ENCODE measurements at regions not wholly inside any gene's neighbourhood (a gene's known extent, or its start where the extent isn't known, plus 50 kb on each side); places are given as distances from the start of the nearest gene placed in this dataset.

GRCh38 chrX:127621780-127622179, 430.4 kb downstream of the ACTRT1 start:
- no peak overlapping the region for H3K4me3 ChIP-seq
- no peaks in the 10 kb centered on the region for H3K36me3 ChIP-seq (ENCODE audit: insufficient read depth, low read length)

GRCh38 chrX:127606590-127606989, 445.6 kb downstream of the ACTRT1 start:
- H3K4me3 ChIP-seq = no peak overlapping the region
- H3K36me3 ChIP-seq (ENCODE audit: insufficient read depth, low read length) = no peaks in the 10 kb centered on the region
- H3K9ac ChIP-seq (ENCODE audit: insufficient read length) = no peak overlapping the region
- DNase-seq (ENCODE audit: low read depth, low spot score) = no peak
- H3K27ac ChIP-seq = no peak overlapping the region
- TF ChIP-seq EZH2 (IDR thresholded peaks at IDR 0.05) (no peak), FOXP2 (optimal IDR thresholded peaks at IDR 0.05; ENCODE audit: control extremely low read depth, extremely low read length, insufficient read depth) (no peak), POLR2AphosphoS5 (IDR thresholded peaks at IDR 0.05; ENCODE audit: borderline replicate concordance, low read depth, low read length) (no peak)
- no peaks in the 10 kb centered on the region for H3K9me3 ChIP-seq (ENCODE audit: low read depth, low read length)

More at GRCh38 chrX:127621780-127622179, 430.4 kb downstream of the ACTRT1 start:
- TF ChIP-seq EZH2 (IDR thresholded peaks at IDR 0.05) (no peak), POLR2AphosphoS5 (IDR thresholded peaks at IDR 0.05; ENCODE audit: borderline replicate concordance, low read depth, low read length) (no peak), FOXP2 (optimal IDR thresholded peaks at IDR 0.05; ENCODE audit: control extremely low read depth, extremely low read length, insufficient read depth) (no peak)
- no peak for DNase-seq (ENCODE audit: low read depth, low spot score)
- no peak overlapping the region for H3K9ac ChIP-seq (ENCODE audit: insufficient read length)
- no peaks in the 10 kb centered on the region for H3K9me3 ChIP-seq (ENCODE audit: low read depth, low read length)
- no peak overlapping the region for H3K27ac ChIP-seq

GRCh38 chrX:127596882-127597281, 455.3 kb downstream of the ACTRT1 start:
- no peak for DNase-seq (ENCODE audit: low read depth, low spot score)
- TF ChIP-seq FOXP2 (optimal IDR thresholded peaks at IDR 0.05; ENCODE audit: control extremely low read depth, extremely low read length, insufficient read depth) = no peak
- no peak for TF ChIP-seq POLR2AphosphoS5 (IDR thresholded peaks at IDR 0.05; ENCODE audit: borderline replicate concordance, low read depth, low read length)

GRCh38 chrX:127578395-127578794, 473.8 kb downstream of the ACTRT1 start:
- no peak overlapping the region for H3K4me3 ChIP-seq
- H3K27ac ChIP-seq = no peak overlapping the region
- H3K9ac ChIP-seq (ENCODE audit: insufficient read length) = no peak overlapping the region
- no peaks in the 10 kb centered on the region for H3K9me3 ChIP-seq (ENCODE audit: low read depth, low read length)
- DNase-seq (ENCODE audit: low read depth, low spot score) = no peak
- H3K36me3 ChIP-seq (ENCODE audit: insufficient read depth, low read length) = no peaks in the 10 kb centered on the region
- no peak for TF ChIP-seq FOXP2 (optimal IDR thresholded peaks at IDR 0.05; ENCODE audit: control extremely low read depth, extremely low read length, insufficient read depth)
- no peak for TF ChIP-seq POLR2AphosphoS5 (IDR thresholded peaks at IDR 0.05; ENCODE audit: borderline replicate concordance, low read depth, low read length)
- TF ChIP-seq EZH2 (IDR thresholded peaks at IDR 0.05) = no peak

More at GRCh38 chrX:127596882-127597281, 455.3 kb downstream of the ACTRT1 start:
- H3K9ac ChIP-seq (ENCODE audit: insufficient read length) = no peak overlapping the region
- no peak overlapping the region for H3K4me3 ChIP-seq
- no peaks in the 10 kb centered on the region for H3K9me3 ChIP-seq (ENCODE audit: low read depth, low read length)
- no peaks in the 10 kb centered on the region for H3K36me3 ChIP-seq (ENCODE audit: insufficient read depth, low read length)
- H3K27ac ChIP-seq = no peak overlapping the region

GRCh38 chrX:127577884-127578283, 474.3 kb downstream of the ACTRT1 start:
- Histone ChIP-seq H3K36me3 (ENCODE audit: insufficient read depth, low read length) (no peaks in the 10 kb centered on the region), H3K9me3 (ENCODE audit: low read depth, low read length) (no peaks in the 10 kb centered on the region), H3K27ac (no peak overlapping the region), H3K9ac (ENCODE audit: insufficient read length) (no peak overlapping the region), H3K4me3 (no peak overlapping the region)
- TF ChIP-seq EZH2 (IDR thresholded peaks at IDR 0.05) = no peak
- no peak for TF ChIP-seq FOXP2 (optimal IDR thresholded peaks at IDR 0.05; ENCODE audit: control extremely low read depth, extremely low read length, insufficient read depth)
- TF ChIP-seq POLR2AphosphoS5 (IDR thresholded peaks at IDR 0.05; ENCODE audit: borderline replicate concordance, low read depth, low read length) = no peak
- no peak for DNase-seq (ENCODE audit: low read depth, low spot score)

GRCh38 chrX:127574829-127575228, 477.4 kb downstream of the ACTRT1 start:
- H3K36me3 ChIP-seq (ENCODE audit: insufficient read depth, low read length) = no peaks in the 10 kb centered on the region
- DNase-seq (ENCODE audit: low read depth, low spot score) = no peak
- TF ChIP-seq FOXP2 (optimal IDR thresholded peaks at IDR 0.05; ENCODE audit: control extremely low read depth, extremely low read length, insufficient read depth) (no peak), EZH2 (IDR thresholded peaks at IDR 0.05) (no peak), POLR2AphosphoS5 (IDR thresholded peaks at IDR 0.05; ENCODE audit: borderline replicate concordance, low read depth, low read length) (no peak)
- no peaks in the 10 kb centered on the region for H3K9me3 ChIP-seq (ENCODE audit: low read depth, low read length)
- H3K27ac ChIP-seq = no peak overlapping the region
- no peak overlapping the region for H3K4me3 ChIP-seq
- no peak overlapping the region for H3K9ac ChIP-seq (ENCODE audit: insufficient read length)

GRCh38 chrX:127572471-127572870, 479.7 kb downstream of the ACTRT1 start:
- Histone ChIP-seq H3K9me3 (ENCODE audit: low read depth, low read length) (no peaks in the 10 kb centered on the region), H3K4me3 (no peak overlapping the region), H3K27ac (no peak overlapping the region), H3K9ac (ENCODE audit: insufficient read length) (no peak overlapping the region), H3K36me3 (ENCODE audit: insufficient read depth, low read length) (no peaks in the 10 kb centered on the region)
- TF ChIP-seq EZH2 (IDR thresholded peaks at IDR 0.05) (no peak), POLR2AphosphoS5 (IDR thresholded peaks at IDR 0.05; ENCODE audit: borderline replicate concordance, low read depth, low read length) (no peak), FOXP2 (optimal IDR thresholded peaks at IDR 0.05; ENCODE audit: control extremely low read depth, extremely low read length, insufficient read depth) (no peak)
- DNase-seq (ENCODE audit: low read depth, low spot score) = no peak

GRCh38 chrX:127571834-127572233, 480.4 kb downstream of the ACTRT1 start:
- no peak for TF ChIP-seq EZH2 (IDR thresholded peaks at IDR 0.05)
- Histone ChIP-seq H3K9me3 (ENCODE audit: low read depth, low read length) (no peaks in the 10 kb centered on the region), H3K4me3 (no peak overlapping the region), H3K9ac (ENCODE audit: insufficient read length) (no peak overlapping the region), H3K36me3 (ENCODE audit: insufficient read depth, low read length) (no peaks in the 10 kb centered on the region), H3K27ac (no peak overlapping the region)
- DNase-seq (ENCODE audit: low read depth, low spot score) = no peak

GRCh38 chrX:127570276-127570675, 481.9 kb downstream of the ACTRT1 start:
- Histone ChIP-seq H3K36me3 (ENCODE audit: insufficient read depth, low read length) (no peaks in the 10 kb centered on the region), H3K9ac (ENCODE audit: insufficient read length) (no peak overlapping the region), H3K27ac (no peak overlapping the region), H3K4me3 (no peak overlapping the region), H3K9me3 (ENCODE audit: low read depth, low read length) (no peaks in the 10 kb centered on the region)
- no peak for DNase-seq (ENCODE audit: low read depth, low spot score)
- no peak for TF ChIP-seq POLR2AphosphoS5 (IDR thresholded peaks at IDR 0.05; ENCODE audit: borderline replicate concordance, low read depth, low read length)
- no peak for TF ChIP-seq FOXP2 (optimal IDR thresholded peaks at IDR 0.05; ENCODE audit: control extremely low read depth, extremely low read length, insufficient read depth)
- TF ChIP-seq EZH2 (IDR thresholded peaks at IDR 0.05) = no peak

Measured in SK-N-MC (cell line).